ENCODE measurements at regions not wholly inside any gene's neighbourhood (a gene's known extent, or its start where the extent isn't known, plus 50 kb on each side); places are given as distances from the start of the nearest gene placed in this dataset.

- ATAC-seq (no peak), DNase-seq (ENCODE audit: low spot score) (no peak)
Observed at GRCh38 chr2:191601060-191601459, 76.9 kb upstream of the NABP1 start.

DNA sequence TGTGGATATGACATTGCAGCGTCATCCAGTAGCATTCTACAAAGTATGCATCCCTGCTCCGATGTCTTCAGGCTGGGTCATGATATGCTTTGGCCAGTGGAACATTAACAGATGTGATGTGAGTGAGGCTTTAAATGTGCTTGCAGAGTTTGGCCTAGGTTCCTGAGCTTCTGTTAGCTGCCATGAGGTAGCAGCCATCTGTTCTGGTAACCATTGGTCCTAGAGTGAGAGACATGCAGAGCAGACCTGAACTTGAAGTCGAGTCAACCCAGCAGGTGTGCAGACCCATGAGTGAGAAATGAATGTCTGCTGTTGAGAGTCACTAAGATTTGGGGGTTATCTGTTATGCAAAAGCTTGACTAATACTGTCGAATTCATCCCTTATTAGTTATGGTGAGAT is 73.8 kb upstream of the NABP1 start:
- no peak for ATAC-seq
- DNase-seq (ENCODE audit: low spot score), result no peak

DNA sequence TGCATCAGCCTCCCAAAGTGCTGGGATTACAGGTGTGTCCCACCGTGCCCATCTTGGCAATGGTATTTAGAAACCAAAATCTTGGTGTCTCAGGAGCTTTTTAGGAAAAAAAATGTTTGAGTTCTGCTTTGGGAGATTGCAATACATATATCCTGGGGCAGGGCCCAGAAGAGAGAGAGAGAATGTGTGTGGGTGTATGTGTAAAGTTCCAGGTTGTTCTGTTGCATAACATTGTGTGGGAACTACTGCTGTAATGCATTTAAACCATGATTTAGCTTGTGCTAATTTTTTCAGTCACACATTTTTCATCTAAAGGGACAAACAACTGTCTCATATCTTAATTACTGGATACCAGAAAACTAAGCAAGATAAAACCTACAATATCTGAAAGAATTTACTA is 70.8 kb upstream of the NABP1 start:
- ATAC-seq, result peak; percentile 49
- DNase-seq (ENCODE audit: low spot score), result no peak

DNA sequence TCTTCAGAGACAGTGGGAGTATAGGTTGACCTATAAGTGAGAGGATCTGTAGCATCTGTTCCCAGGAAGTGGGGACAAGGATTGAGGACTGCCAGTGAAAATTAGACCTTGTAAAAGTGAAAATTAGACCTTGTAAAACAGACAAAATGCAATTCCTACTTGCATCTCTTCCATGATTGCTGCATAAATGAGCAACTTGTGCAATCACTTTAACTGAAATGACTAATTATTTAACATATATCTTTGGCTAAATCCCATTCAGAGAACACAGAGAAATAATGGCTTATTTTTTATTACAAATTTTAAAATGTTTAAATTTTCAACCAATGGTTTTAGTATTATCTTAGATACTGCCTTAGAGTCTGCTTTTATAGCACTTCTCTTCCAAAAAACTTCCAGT is 67.2 kb upstream of the NABP1 start:
- no peak for ATAC-seq
- DNase-seq (ENCODE audit: low spot score), result no peak

- ATAC-seq (peak; percentile 28), DNase-seq (ENCODE audit: low spot score) (no peak)
Observed at GRCh38 chr2:191611614-191612013, 66.3 kb upstream of the NABP1 start.

DNA sequence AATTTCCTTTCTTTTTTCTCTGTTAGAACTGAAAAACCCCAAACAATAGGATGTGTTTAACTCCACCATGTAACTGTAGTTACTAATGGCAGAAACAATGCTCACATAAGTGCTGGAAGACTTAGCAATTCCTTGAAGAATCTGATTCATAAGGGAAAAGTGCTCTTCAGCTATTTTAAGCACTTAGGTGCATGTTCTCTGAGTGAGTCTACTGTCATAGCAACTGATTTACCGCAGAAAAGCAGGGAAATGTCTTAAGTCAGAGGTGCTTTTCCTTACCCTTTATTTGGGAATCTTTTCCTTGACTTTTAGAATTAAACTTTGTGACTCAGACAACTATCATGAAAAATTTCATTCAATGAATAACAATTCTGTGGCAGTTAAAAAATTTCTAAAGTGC is 65.4 kb upstream of the NABP1 start:
- no peak for ATAC-seq
- no peak for DNase-seq (ENCODE audit: low spot score)

DNA sequence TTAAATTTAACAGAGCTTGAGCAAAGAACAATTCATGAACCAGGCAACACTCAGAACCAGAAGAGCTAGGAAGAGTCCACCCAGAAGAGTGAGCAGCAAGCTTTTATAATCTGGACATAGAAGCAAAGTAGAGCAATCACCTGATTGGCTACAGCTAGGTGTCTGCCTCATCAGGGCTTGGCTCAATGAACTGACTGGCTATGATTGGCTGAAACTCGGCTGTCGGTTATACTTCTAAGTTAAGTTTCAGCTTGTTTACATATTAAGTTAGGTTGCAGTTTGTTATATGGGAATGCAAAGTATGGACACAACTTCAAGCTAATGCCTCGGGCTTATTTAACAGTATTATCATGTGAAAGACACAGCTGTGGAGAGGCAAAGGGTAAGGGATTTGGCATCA is 63.2 kb upstream of the NABP1 start:
- no peak for DNase-seq (ENCODE audit: low spot score)
- no peak for ATAC-seq

DNA sequence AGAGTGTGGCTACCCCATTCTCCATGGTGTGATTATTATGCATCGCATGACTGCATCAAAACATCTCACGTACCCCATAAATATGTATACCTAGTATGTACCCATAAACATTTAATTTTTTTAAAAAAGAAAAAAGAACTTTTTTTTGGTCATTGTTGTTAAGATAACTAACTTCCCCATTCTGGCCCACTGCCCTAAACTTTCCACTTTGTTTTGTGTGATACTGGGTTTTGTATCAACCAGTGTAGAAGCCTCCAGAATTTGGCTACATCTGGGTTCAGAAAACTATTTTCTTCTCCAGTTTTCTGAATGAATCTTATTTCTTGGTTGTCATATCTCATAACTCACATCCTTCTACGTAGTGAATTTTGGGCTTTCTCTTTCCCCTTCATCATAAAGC is 62.3 kb upstream of the NABP1 start:
- DNase-seq (ENCODE audit: low spot score) (no peak), ATAC-seq (no peak)

GRCh38 chr2:191617575-191617974 is 60.4 kb upstream of the NABP1 start:
- no peak for ATAC-seq
- DNase-seq (ENCODE audit: low spot score), result no peak

DNA sequence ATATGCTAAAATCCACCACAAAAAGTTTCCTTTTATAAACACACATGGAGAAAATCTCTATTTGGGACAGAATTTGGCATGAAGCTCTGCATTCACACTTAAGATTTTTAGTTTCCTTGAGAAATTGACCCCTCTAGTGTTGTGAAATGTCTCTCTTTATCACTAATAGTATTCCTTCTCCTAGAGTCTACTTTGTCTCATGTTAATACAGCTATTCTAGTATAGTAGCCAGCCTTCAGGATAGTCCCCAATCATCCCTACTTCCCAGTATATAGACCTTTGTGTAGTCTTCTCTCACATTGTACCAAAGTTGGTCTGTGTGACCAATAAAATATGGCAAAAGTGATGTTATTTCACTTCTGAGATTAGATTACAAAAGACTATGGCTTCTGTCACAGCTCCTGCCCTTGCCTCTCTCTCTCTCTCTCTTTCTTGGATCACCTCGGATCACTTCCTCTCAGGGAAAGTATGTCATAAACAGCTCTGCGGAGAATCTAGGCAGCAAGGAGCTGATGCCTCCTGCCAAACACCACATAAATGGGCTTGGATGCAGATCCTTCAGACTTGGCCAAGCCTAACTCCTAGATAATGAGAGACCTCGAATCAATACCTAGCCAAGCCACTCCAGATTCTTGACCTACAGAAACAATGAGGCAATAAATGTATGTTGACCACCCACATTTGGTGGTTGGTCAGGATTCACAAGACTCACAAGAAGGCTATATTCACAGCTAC is 59.7 kb upstream of the NABP1 start:
- no peak for ATAC-seq
- no peak for DNase-seq (ENCODE audit: low spot score)

- DNase-seq (ENCODE audit: low spot score) (no peak), ATAC-seq (no peak)
Observed at GRCh38 chr2:191618786-191619185, 59.1 kb upstream of the NABP1 start.

- DNase-seq (ENCODE audit: low spot score) (no peak), ATAC-seq (no peak)
Observed at GRCh38 chr2:191620144-191620543, 57.8 kb upstream of the NABP1 start.

DNA sequence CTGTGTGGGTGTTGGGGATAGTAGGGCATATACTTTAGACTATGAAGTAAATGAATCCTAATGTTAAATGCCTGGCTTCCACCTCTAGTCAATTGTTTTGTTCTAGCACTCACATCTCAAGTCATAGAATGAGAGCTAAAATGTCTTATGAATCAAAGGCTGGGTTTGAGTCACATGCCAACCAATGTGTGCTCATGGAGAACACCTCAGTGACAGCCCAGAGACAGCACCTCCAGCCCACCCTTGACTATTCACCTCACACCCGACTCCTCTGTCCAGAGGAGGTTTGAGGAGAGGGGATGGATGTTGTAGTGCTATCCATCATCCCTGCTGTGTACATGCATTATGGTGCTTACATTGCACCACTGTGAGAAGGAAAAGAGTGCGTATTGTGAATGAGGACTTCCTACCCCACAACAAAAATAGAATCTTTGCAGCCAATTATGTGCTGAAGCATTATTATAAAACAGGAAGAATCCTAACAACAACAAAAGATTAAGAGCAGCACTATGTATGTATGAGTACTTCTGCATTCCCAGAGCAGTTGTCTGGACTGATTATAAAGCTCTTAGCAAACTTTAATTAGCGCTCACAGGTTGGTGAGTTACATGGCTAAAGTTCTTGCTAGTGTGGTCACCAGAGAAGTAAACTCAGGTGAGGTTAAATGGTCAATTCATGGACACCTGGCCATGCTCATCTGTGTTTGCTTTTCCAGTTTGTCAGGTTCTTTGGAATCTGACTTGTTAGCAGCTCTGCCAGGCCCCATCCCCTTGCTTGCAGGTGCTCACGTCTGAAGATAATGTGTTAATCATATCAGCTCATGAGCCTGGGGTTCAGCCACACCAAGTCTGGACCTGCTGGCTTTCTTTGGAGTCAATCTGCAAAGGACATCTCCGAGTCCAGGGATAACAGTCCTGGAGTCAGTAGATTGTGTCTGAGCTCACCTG is 55.3 kb upstream of the NABP1 start:
- DNase-seq (ENCODE audit: low spot score) (no peak), ATAC-seq (no peak)

DNA sequence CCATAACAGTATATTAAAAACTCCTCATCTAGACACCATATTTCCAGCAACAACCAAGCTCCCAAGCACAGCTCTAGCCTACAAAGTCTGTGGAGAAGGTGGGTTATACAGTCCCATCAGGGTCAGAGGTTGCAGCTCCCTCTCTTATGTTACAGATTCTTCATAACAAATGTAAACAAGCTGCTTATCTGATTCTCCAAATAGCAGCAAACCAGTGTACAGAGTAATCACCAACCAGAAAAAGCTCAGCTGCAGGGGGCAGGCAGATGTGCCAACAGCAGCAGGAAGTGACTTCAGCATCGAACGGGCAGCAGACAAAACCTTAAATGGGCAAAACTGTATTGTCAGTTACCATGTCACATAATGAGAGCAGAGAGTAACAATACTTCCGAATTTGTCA is 52.9 kb upstream of the NABP1 start:
- DNase-seq (ENCODE audit: low spot score), result no peak

GRCh38 chr2:191625446-191625845 is 52.5 kb upstream of the NABP1 start:
- no peak for DNase-seq (ENCODE audit: low spot score)

More for the DNA sequence above, 52.9 kb upstream of the NABP1 start:
- ATAC-seq, result no peak

GRCh38 chr2:191626497-191627151 is 51.3 kb upstream of the NABP1 start:
- DNase-seq (ENCODE audit: low spot score), result no peak
- no peak for ATAC-seq

More at GRCh38 chr2:191625446-191625845, 52.5 kb upstream of the NABP1 start:
- ATAC-seq, result no peak

DNA sequence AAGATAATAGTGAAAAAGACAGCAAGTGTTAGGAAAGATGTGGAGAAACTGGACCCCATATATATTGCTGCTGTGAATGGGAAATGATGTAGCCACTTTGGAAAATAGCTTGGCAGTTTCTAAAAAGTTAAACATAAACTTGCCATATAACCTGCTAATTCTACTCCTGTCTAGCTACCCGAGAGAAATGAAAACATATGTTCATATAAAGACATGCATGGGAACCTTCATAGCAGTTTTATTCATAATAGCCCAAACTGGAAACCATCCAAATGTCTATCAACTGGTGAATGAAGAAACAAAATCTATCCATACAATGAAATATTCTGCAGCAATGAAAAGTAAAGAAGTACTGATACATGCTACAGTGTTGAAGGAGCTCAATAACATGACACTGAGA is 50.4 kb upstream of the NABP1 start:
- DNase-seq (ENCODE audit: low spot score) (no peak), ATAC-seq (no peak)
